GM13977 (cell line): ENCODE measurements at regions not wholly inside any gene's neighbourhood (a gene's known extent, or its start where the extent isn't known, plus 50 kb on each side); places are given as distances from the start of the nearest gene placed in this dataset.

Source experiments
- DNase-seq: peaks from one replicate; pipeline ENCODE4 v3.0.0; 2012; ENCODE audit warnings: low spot score
- in situ Hi-C: fragments of 300-500 bp; cut with MboI; formaldehyde crosslinking; loops from one replicate; pipeline ENCODE4 v1.12.0; 2022; ENCODE audit warnings: low sequenced_read_pairs, low pct_unique_long_range_greater_than_20kb, mixed read lengths, inconsistent platforms; ENCODE audit not compliant: unreplicated experiment
- TF ChIP-seq, protein P1 (sequence below): IDR thresholded peaks from 2 replicates; pipeline ENCODE4 v1.5.1; 2012; ENCODE audit warnings: mild to moderate bottlenecking, control low read depth; ENCODE audit not compliant: insufficient read depth; ENCODE audit errors: extremely low read depth, missing control alignments

DNA sequence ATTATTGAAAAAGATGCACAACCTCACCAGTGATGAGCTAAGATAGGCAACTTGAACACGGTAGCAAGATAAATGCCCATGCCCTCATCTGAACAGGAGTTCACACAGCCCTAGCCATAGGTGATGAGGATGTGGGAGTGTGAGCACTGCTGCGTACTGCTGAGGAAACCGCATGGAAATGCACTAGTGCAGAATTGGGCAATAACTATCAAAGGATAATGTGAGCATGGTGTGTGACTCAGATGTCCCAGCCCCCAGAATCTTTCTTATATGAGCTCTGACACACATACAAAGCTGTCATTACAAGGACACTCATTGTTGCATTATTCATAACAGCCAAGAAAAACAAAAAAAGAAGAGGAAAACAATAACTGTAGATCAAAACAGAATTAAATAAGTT is 521.2 kb downstream of the IRX1 start:
- TF ChIP-seq, protein P1, sequence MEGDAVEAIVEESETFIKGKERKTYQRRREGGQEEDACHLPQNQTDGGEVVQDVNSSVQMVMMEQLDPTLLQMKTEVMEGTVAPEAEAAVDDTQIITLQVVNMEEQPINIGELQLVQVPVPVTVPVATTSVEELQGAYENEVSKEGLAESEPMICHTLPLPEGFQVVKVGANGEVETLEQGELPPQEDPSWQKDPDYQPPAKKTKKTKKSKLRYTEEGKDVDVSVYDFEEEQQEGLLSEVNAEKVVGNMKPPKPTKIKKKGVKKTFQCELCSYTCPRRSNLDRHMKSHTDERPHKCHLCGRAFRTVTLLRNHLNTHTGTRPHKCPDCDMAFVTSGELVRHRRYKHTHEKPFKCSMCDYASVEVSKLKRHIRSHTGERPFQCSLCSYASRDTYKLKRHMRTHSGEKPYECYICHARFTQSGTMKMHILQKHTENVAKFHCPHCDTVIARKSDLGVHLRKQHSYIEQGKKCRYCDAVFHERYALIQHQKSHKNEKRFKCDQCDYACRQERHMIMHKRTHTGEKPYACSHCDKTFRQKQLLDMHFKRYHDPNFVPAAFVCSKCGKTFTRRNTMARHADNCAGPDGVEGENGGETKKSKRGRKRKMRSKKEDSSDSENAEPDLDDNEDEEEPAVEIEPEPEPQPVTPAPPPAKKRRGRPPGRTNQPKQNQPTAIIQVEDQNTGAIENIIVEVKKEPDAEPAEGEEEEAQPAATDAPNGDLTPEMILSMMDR, result no peak
- in situ Hi-C loops, result no loop called here
- no peak for DNase-seq

DNA sequence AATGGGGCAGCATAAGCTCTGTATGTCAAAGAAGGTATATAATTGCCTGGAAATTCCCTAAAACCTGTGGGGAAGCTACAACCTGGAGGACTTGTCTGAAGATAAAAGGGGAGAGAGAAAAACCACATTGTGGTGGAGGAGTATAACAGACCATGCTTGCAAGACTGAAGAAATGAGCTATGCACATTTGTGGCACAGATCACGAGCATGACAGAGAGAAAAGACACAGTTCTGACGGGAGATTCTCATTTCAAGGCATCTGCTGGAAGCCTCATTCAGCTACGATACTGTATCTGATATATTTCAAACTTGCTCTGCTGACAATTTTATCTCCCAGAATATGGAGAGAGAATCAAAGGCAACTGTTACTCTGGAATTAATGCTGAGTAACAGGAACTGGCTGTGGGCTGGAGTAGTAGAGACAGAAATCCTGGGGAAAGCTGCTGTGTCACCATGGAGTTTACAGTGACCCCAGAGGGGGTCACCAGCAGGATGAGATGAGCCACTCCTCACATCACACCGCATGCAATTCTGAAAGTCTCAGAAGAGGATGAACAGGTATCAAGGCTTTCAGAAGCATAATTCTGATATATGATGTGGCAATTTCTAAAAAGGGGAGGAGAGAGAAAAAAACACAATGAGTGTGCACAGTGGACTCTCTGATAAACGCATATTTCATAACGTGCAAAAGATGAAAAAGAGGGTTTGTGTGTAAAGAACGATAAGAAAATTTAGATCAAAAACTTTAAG is 528.8 kb downstream of the IRX1 start:
- DNase-seq, result no peak
- TF ChIP-seq, protein P1, result no peak
- in situ Hi-C loops, result no loop called here

DNA sequence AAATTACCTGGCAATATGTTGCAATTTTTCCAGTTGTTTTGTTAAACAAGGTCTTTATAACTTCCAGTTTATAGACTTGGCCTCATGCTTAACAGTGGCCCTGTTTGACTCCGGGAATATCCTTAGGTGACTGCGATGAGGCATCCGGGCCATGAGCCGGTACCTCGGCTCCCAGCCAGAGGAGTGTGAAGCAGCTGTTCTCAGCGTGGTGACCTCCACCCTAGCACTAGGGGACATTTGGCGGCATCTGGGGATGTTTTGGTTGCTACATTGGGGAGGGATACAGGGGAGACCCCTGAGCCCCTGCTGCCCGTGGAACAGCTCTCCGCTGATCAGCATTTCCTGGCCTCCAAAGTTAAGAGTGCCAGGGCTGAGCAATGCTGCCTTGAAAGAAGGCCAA is 533.4 kb downstream of the IRX1 start:
- no peak for DNase-seq
- in situ Hi-C loops, result no loop called here
- TF ChIP-seq, protein P1, result no peak

DNA sequence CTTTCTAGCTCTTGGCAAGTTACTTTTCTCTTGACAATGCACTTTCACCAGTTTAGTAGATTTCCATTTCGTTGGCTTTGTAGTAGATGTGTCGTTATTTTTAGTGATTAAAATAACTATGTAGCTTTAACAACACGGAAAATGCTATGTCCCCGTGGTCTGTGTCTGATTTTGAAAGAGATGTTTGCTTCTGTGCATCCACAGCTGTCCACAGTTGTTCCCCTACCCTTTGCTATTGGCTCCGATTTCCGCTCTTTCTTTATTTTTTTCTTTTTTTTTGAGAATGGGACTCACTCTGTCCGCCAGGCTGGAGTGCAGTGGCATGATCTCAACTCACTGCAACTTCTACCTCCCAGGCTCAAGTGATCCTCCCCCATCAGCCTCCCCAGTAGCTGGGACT is 533.9 kb downstream of the IRX1 start:
- in situ Hi-C loops, result no loop called here
- TF ChIP-seq, protein P1, result no peak
- no peak for DNase-seq

DNA sequence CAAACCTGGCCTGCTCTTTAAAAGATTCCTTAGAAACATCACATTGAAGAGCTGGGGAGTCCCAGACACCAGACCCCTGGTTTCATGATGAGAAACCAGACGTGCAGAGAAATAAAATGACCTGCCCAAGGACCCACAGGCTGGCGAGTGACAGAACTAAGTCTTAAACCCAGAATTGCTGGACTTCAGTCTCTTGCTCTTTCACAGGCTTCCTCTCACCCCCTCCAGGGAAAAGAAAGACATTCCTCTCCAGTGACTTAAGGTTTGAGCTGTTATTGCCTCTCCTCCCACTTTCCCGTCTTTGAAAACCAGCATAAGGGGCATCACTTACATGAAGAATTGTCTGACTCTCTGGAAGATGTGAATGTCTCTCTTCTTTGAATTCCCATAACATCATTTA is 535.2 kb downstream of the IRX1 start:
- no peak for DNase-seq
- in situ Hi-C loops, result no loop called here

DNA sequence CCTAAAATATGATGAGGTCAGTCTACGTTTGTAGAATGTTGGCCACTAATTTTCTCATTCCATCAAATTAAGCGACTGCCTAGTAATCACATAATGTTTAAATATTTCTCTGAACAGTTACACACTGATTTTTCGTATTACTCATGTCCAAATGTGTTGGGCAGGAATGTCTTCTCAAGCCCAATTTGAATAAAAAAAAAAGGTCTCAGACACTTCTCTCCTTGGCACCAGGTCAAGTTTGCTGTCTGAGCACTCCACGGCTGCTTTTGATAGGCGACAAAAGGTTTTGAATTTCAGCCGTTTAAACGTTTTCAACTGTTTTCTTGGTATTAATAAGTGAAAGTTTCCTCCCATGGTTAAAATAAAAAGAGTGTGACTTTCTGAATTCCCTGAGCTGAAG is 542.1 kb downstream of the IRX1 start:
- TF ChIP-seq, protein P1, result no peak
- no peak for DNase-seq
- in situ Hi-C loops, result no loop called here

More for the DNA sequence above, 535.2 kb downstream of the IRX1 start:
- TF ChIP-seq, protein P1, result no peak
